GM21390 (cell line): ENCODE measurements at regions not wholly inside any gene's neighbourhood (a gene's known extent, or its start where the extent isn't known, plus 50 kb on each side); places are given as distances from the start of the nearest gene placed in this dataset.

Source experiments
- ATAC-seq: cut with Tn5 transposase; IDR thresholded peaks from one replicate; pipeline ENCODE4 v1.9.1; 2021; ENCODE audit not compliant: unreplicated experiment

- no peak for ATAC-seq
Measured at GRCh38 chr1:48164571-48164970, 57.9 kb upstream of the SLC5A9 start.

GRCh38 chr1:48160486-48161132 lies 61.9 kb upstream of the SLC5A9 start:
- ATAC-seq, result no peak

DNA sequence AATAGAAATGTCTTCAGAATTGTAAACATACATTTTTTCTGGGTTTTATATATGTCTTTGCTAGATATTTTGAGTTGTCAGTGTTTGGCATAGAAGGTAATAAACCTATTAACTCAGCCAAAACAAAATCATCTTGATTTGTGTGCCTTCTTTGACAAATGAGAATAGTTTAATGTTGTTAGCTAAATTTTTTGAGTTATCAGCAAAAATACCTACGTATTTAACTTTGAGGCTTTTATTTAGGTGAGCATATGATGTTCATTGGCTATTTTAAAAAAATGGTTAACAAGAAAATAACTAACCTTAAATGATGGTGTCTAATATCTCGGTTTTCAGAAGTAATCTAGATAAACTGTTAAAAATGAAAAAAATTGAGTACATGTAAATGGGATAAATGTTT lies 83.2 kb upstream of the SLC5A9 start:
- ATAC-seq, result no peak

DNA sequence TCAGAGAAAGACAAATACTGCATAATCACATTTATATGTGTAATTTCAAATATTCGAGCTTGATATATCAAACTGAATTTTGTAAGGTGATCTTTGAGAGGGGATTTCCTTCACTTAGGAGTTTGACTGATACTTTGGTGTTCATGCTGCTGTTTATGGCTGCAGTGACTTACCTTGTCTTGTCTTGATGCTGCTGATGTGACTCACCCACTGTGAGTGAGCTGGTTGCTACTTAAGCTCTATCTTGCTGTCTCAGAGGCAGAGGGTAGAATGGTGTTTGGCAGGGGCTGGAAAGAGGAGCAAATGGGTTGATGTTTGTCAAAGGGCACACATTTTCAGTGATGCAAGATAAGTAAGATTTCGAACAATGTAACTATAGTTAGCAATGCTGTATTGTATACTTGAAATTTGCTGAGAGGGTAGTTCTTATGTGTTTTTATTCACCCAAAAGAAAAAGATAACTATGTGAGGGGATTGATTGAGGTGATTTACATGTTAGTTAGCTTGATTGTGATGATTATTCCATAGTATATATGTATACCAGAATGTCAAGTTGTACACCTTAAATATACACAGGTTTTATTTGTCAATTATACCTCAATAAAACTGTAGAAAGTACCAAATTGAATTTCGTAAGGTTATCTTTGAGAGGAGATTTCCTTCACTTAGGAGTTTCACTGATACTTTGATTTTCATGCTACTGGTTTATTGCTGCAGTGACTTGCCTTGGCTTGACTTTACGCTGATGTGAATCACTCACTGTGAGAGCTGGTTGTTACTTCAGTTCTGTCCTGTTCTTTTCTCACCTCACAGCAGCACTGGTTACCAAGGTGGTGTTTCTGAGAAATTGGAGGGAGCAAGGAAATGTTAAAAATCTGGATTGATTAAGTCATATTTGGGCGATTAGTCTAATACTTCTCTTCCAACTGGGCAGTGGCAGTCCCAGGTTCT lies 94.5 kb upstream of the SLC5A9 start:
- ATAC-seq, result no peak

- ATAC-seq, result no peak
Measured at GRCh38 chr1:48123647-48124046, 98.9 kb upstream of the SLC5A9 start.

- ATAC-seq, result no peak
Measured at GRCh38 chr1:48121955-48122354, 100.6 kb upstream of the SLC5A9 start.

DNA sequence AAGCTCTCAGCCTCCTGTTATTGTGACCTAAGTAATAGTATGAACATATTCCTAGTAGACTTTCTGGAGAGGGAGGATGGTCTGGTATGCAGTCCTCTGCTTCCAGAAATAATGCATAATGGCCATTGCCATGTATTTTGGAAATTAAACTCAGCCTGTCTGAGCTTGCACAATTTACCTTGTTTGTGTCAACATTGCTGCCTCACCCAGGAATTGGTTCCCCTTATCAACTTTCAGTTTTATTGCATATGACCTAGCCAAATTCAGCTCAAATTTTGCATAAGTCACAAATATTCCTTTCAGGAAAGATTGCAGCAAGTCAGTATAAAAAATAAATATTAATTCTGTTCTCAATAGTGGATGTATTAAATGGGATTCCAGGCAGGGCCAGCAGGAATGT lies 101.9 kb upstream of the SLC5A9 start:
- no peak for ATAC-seq

GRCh38 chr1:48115835-48116234 lies 106.7 kb upstream of the SLC5A9 start:
- no peak for ATAC-seq

- ATAC-seq, result no peak
Measured at GRCh38 chr1:48114596-48115382, 107.7 kb upstream of the SLC5A9 start.

GRCh38 chr1:48109390-48110013 lies 112.3 kb upstream of the TRABD2B start:
- ATAC-seq, result peak; percentile 60

DNA sequence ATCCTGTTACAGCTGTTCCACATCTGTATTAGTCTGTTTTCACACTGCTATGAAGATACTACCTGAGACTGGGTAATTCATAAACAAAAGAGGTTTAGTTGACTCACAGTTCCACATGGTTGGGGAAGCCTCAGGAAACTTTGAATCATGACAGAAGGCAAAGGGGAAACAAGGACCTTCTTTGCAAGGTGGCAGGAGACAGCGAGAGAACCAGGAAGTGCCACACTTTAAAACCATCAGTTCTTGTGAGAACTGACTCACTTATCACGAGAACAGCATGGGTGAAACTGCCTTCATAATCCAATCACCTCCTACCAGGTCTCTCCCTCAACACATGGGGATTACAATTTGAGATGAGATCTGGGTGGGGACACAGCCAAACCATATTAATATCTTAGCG lies 110.3 kb upstream of the TRABD2B start:
- no peak for ATAC-seq

DNA sequence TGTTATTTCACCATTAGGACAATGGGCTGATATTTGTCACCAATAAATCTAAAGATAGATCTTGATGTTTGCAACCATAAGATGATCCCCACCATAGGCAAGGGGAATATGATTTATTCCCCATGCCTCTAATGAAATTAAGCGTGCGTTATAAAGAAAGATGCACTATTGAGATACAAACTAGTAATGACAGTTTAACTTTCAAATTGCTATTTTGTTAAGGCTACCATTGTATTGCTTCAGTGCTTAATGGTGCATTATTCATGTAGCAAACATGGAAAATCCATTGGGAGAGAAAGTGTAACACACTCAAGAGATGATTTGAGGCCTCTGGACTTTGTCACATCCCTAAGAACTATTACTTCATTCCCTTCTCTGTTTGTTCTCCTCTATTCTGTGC lies 108.9 kb upstream of the TRABD2B start:
- ATAC-seq, result no peak

DNA sequence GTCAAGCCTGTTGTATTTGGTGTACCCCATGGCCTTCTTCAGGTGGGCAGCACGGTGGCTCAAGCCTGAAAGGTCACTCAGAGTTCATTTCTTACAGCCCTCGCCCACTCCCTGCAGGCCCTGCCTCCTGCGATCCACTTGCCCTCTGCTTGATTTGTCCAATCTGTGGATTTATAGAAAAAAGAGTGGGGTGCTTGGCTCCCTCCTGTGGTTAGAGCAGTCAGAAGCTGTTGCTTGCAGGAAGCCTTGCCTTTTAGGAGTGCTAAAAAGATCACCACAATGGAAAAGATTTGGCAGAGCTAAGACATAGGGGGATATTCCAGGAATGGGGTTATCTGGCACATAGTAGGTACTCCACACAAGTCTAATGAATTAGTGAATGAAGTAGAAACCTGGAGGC lies 108.0 kb upstream of the TRABD2B start:
- no peak for ATAC-seq

GRCh38 chr1:48103495-48103894 lies 106.3 kb upstream of the TRABD2B start:
- no peak for ATAC-seq

- no peak for ATAC-seq
Measured at GRCh38 chr1:48102766-48103165, 105.6 kb upstream of the TRABD2B start.

GRCh38 chr1:48099072-48099773 lies 102.0 kb upstream of the TRABD2B start:
- no peak for ATAC-seq

- peak; percentile 100 for ATAC-seq
Measured at GRCh38 chr1:48093696-48094528, 96.7 kb upstream of the TRABD2B start.

DNA sequence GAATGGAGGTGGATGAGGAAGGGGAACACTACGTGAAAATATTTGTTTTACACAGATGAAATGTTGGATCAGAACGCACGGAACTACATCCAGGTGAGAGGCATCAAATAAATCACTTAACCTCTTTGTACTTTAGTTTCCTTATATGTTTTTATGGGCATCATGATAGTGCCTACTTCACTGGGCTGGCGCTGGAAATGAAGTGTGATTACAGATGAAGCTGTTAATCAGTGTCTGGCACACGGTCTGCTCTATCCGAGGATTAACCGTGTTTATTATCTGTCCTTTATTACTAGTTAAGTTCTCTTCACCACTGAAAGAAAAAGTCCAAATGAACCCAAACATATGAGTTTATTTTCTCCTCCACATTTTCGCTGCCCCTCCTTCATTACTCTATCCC lies 96.0 kb upstream of the TRABD2B start:
- no peak for ATAC-seq

DNA sequence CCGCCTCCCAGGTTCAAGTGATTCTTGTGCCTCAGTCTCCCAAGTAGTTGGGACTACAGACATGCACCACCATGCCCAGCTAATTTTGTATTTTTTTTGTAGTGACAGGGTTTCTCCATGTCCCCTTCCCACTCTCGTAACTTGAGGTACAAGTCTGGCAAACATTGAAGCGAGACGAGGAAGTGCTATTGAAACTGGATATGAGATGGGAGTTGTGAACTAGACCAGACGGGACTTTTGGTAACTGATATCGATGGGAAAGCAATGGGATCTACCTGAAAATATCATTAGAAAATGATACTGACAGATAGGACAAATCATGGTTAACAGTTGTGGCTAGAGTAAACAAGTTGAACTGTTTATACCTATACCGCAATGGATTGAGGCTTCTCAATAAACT lies 95.2 kb upstream of the TRABD2B start:
- ATAC-seq, result no peak
